ENCODE measurements at regions not wholly inside any gene's neighbourhood (a gene's known extent, or its start where the extent isn't known, plus 50 kb on each side); places are given as distances from the start of the nearest gene placed in this dataset.
"Not testable (repeated sequence)": the region's sequence is repeated elsewhere in the genome, so short reads cannot be mapped to it uniquely, and the experiment has no call there.

DNA sequence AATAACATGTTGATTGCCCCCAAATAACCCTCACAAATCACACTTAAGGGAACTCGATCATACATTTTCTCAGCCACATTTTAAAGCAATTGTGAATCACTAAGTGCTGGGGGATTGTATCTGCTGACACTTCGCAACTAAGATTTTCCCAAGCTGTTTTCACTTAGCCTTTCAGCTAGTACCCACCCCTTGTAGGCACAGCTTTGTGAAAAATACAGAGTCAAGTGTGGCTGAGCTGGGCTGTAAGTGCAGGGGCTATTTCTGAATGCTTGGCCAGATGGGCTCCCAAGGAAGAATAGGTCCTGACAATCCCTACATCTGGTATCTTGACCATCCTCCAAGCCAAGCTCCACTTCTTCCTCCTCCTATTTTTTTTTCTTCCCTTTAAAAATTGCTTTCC is 289.2 kb upstream of the NMUR2 start:
- no peak for DNase-seq (ENCODE audit: low read depth in 2 of 2)

- DNase-seq (ENCODE audit: low read depth in 2 of 2), result no peak
These were observed 296.3 kb upstream of the NMUR2 start for GRCh38 chr5:152701305-152701949.

DNA sequence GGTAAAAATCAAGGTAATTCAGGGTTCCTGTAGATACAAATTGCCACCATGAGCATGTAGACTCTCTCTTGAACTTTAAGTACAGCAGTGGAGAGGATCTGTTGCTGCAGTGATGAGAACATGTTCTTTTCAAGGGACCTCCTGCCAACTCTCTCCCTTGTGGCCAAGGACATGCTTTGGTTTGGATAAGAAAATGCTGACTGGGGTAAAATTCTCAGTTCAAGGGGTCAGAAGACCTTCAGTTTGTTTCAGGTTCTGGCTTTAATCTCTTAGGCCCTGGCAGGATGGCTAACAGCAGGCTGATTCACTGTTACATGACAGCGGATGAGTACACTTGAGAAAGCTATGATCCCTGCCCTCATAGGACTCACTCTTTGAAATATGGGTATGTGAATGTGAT is 299.2 kb upstream of the NMUR2 start:
- no peak for DNase-seq (ENCODE audit: low read depth in 2 of 2)

DNA sequence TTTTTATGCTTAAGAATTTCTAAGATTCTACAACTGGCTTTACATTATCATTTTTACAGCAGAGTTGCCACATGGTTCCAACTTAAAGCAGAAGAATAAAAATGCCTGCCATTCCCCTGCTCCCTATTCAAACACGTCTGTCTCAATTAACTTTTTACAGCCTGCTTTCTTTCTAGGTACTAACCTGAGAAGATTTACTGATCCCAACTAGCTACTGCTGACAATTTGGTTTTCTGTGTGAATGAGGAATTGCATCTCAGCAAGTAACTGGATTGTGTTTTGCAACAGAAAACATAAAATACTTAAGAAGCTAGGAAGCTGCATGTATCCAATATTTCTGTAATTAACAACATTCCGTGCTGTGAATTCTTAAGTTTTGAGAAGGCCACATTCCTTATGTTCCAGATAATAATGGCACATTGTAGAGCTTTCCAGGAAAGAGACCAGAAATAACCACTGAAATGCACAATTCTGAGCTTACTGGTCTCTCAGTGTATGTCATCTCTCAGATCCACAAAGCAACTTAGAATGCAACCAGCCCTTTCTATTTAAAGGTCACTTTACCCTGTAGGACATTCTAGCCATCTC is 306.8 kb upstream of the NMUR2 start:
- DNase-seq (ENCODE audit: low read depth in 2 of 2), result no peak

DNA sequence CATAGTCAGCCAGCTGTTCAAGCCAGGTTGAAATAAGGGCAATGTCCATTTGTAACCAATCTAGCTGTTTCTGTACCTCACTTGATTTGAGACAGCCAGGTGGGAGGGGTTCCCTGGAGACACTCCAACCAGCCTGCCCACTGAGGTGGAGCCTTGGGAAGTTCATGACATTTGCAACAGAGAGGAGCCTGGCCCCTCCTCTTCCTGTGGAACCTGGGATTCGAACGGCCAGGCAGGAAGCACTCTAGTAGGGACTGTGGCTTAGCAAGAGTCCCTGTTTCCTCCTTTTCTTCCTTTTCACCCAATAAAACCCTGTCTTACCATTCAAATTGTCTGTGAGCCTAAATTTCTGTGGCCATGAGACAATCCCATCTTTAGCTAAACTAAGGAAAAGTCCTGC is 312.3 kb upstream of the NMUR2 start:
- DNase-seq (ENCODE audit: low read depth in 2 of 2), result no peak

DNA sequence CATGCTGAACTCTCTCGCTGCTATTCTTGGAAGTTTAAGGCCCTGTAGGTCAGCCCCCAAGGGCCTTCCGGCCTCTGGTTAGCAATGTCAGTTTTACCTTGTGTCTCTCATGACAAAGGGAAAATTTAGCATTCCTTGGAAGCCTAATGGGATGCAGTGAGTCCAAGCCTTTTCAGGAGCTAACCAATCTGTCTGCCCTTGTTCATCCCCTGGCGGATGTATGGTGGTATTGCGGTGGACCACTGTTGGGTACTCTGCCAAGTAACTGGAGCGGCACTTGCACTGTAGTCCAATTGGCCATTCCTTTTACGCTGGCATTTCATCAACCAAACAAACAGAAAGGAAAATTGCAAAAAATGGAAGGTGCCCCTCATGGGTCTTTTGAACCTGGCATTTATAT is 318.4 kb upstream of the NMUR2 start:
- no peak for DNase-seq (ENCODE audit: low read depth in 2 of 2)

DNA sequence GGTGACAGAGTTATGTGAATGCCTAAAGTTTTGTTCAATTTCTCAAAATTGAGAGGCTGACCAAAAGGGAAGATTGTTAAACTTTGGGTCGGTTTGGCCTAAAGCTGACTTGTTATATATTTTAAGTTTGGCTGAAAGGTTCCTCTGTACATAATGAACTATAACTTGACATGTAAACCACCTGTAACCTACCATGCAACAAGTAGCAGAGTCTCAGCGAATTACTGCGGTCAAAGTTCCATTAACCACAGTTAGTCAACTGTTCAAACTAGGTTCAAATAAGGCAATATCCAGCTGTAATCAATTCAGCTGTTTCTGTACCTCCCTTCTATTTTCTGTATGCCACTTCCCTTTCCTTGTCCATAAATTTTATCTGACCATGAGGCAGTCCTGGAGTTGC is 325.1 kb upstream of the NMUR2 start:
- no peak for DNase-seq (ENCODE audit: low read depth in 2 of 2)

DNA sequence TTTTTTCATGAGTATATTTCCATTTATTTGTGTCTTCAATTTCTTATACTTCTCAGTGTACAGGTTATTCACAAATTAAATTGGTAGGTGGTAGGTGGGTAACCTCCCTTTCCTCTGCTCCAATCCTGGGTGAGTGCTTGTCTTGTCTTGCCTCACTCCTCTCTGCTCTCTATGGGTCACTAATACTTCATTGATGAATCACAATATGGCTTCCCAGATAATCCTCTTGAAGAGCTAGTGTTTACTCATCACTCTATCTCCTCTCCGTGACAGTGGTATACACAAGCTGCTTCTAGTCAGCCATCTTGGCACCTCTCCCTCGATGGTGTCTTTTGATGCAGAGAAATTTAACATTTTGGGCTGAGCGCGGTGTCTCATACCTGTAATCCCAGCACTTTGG is 331.8 kb upstream of the NMUR2 start:
- no peak for DNase-seq (ENCODE audit: low read depth in 2 of 2)

DNA sequence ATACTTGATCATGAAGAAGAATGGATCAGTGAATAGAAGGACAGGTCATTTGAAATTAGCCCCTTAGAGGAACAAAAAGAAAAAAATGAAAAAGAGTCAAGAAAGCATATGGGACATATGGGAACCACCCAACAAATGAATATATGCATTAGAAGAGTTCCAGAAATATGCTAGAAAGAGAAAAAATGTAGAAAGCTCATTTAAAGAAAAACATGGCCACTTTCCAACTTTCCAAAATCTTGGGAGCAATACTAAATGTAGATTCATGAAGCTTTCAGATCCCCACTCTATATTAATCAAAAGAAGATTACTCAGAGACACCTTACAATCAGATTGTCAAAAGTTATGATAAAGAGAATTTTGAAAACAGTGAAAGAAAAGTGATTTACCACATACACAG is 334.8 kb upstream of the NMUR2 start:
- DNase-seq (ENCODE audit: low read depth in 2 of 2), result no peak

GRCh38 chr5:152741126-152741525 is 336.0 kb upstream of the NMUR2 start:
- DNase-seq (ENCODE audit: low read depth in 2 of 2), result not testable (repeated sequence)

DNA sequence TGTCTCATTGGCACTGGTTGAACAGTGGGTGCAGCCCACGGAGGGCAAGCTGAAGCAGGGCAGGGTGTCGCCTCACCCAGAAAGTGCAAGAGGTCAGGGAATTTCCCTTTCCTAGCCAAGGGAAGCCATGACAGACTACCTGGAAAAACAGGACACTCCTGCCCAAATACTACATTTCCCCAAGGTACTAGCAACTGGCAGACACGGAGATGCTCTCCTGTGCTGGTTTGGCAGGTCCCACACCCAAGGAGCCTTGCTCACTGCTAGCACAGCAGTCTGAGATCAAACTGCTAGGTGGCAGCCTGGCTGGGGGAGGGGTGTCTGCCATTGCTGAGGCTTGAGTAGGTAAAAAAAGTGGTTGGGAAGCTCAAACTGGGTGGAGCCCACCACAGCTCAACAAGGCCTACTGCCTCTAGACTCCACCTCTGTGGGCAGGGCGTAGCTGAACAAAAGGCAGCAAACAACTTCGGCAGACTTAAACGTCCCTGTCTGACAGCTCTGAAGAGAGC is 382.7 kb upstream of the NMUR2 start:
- DNase-seq (ENCODE audit: low read depth in 2 of 2), result not testable (repeated sequence)

- DNase-seq (ENCODE audit: low read depth in 2 of 2), result no peak
These were observed 396.8 kb upstream of the NMUR2 start for GRCh38 chr5:152801886-152802285.

DNA sequence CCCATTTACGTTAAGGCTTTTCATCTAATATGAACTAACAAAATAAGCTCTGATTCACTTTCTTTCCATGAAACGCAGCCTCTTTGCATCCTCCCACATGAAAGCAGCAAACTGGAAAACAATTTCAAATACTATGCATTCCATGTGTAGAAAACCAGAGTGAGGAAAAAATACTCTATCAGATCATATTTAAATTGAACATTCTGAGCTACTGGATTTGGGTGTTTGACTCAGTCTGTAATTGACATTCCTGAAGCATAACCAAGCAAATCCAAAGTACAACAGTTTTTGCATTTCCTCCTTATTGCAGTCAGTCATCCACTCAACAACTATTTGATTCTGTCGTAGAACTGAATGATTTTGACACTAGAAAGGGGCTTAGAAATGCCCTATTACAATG is 399.1 kb upstream of the NMUR2 start:
- no peak for DNase-seq (ENCODE audit: low read depth in 2 of 2)

GRCh38 chr5:152811988-152812387 is 406.9 kb upstream of the NMUR2 start:
- DNase-seq (ENCODE audit: low read depth in 2 of 2), result no peak

DNA sequence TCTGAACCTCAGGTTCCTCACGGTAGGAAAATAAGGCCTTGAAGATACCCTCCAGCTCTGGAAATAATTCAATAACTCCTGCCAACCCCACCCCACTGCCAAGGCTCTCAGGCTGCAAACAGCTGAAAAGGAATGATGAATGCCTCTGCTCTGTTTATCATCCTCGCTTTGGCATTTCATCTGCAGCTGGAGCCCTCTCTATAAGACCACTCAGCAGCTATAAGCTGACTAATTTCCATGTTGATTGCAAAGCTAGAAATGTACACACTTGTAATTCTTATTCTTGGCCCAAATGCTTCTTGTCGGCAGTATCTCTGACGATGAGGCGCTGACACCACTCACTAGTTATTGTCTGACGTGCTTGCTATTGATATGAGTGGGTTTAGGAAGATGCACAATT is 408.4 kb upstream of the NMUR2 start:
- DNase-seq (ENCODE audit: low read depth in 2 of 2), result no peak

GRCh38 chr5:152819891-152820290 is 414.8 kb upstream of the NMUR2 start:
- no peak for DNase-seq (ENCODE audit: low read depth in 2 of 2)

GRCh38 chr5:152824316-152824715 is 419.2 kb upstream of the NMUR2 start:
- DNase-seq (ENCODE audit: low read depth in 2 of 2), result no peak

DNA sequence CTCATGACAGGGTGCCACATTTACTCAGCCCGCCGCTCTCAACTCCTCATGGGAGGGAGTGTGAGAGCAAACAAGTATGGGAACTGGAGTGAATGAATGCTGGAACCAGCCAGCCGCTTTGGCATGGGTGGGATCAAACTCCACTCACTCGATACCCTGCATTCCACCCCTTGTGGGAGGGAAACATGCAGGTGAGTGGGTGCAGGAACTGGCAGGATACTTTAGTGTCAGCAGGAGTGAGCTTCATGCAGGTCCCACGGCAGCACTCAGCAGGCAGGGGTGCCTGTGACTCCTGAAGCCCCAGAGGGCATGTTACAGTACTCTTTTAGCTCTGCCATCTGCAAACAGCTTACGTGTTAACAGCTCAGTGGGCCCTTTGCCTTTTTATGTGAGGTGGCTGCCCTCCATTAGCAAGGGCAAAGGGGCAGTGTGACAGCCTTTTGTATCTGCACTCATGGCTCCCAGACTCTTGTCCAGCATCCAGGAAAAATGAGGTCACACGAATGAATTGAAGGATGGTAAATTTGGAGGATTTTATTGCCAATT is 433.2 kb upstream of the NMUR2 start:
- DNase-seq (ENCODE audit: low read depth in 2 of 2), result no peak

DNA sequence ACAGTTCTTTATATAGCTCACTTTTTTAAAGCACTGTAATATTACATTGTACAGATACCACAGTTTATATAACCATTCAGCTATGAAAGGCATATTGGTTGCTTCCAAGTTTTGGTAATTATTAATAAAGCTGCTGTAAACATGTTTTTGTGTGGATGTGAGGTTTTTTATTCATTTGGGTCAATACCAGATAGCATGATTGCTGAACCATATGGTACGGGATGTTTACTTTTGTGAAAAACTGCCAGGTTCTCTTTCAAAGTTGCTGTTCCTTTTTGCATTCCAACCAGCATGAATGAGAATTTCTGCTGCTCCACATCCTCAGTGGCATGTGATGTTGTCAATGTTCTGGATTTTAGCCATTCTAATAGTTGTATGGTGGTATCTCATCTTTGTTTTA is 439.6 kb upstream of the NMUR2 start:
- no peak for DNase-seq (ENCODE audit: low read depth in 2 of 2)

GRCh38 chr5:152853361-152853760 is 448.3 kb upstream of the NMUR2 start:
- no peak for DNase-seq (ENCODE audit: low read depth in 2 of 2)

- no peak for DNase-seq (ENCODE audit: low read depth in 2 of 2)
These were observed 450.4 kb upstream of the NMUR2 start for GRCh38 chr5:152855441-152855840.

DNA sequence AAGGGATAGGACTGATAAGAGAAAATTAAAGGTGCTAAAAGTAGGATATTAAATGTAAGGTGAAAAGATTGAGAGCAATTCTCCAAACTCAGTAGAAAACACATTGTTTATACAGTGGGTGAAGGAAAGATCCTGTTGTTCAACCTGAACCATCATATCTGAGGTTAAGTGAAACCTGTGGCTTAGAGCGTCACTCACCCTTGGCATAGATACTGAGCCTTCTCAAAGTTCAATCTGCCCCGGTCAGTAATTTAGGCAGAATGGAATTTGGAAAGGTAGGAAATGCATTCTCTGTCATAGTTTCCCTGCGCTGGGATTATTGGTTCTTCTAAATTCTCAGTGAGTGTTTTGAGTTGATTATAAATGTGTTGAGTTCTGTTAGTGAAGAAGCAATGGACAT is 456.2 kb upstream of the NMUR2 start:
- no peak for DNase-seq (ENCODE audit: low read depth in 2 of 2)

DNA sequence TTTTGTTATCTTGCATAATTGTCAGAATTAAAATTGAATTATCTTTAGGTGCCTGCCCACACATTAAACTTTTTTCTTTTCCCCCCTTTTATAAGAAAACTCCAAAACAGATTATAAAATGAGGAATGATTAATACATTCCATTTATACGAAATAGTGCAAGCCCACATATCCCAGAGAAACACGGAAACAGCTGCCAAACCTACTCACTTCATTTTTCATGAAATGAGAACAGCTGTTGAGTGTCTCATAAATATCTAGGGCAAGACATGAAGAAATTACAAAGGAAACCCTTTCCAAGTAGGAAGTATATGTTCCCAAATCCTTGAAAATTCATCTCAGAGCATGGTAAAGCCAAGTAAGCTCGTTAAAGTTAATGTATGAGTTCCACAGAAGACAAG is 459.4 kb upstream of the NMUR2 start:
- DNase-seq (ENCODE audit: low read depth in 2 of 2), result no peak

DNA sequence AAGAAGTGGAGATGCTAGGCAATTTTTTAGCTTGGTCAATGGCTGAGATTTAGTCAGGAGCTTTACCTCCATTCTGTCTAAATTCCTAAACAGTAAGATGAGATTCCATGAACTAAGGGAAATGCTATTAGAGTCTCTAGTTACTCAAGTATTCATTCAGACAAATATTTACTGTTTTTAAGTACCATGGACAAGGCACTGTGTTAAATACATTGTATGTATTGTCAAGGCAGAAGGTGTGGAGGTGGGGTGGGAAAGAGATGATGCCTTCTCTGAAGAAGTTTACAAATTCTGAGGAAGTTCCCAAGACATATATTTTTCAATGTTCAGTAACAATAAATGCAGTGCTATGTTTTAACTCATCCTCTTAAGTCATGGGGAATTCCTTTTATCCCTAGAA is 459.9 kb upstream of the NMUR2 start:
- DNase-seq (ENCODE audit: low read depth in 2 of 2), result no peak

Measured in stimulated activated CD4-positive, alpha-beta T cell treated with anti-CD3 and anti-CD28 coated beads, Interleukin-4, amount 100 ng/mL, for 48 hours (primary cell).